LNCaP clone FGC (cell line): ENCODE measurements at regions not wholly inside any gene's neighbourhood (a gene's known extent, or its start where the extent isn't known, plus 50 kb on each side); places are given as distances from the start of the nearest gene placed in this dataset.

Source experiments
- DNase-seq: peaks from one replicate; pipeline ENCODE4 v3.0.0-alpha.2; 2011; ENCODE audit warnings: low read depth
- H3K4me3 ChIP-seq: 2 replicates; pipeline ENCODE4 v1.5.1; 2011; ENCODE audit warnings: mild to moderate bottlenecking, low read depth, low read length, control low read depth
- CTCF ChIP-seq: IDR thresholded peaks from 2 replicates; pipeline ENCODE4 v1.5.1; 2012; ENCODE audit warnings: mild to moderate bottlenecking; ENCODE audit not compliant: control insufficient read depth, insufficient read depth; ENCODE audit errors: extremely low read depth

- no peak for DNase-seq
- no peak overlapping the region for H3K4me3 ChIP-seq
- TF ChIP-seq CTCF, result no peak
Observed at GRCh38 chr1:29811727-29812407, 575.5 kb downstream of the PTPRU start.

- TF ChIP-seq CTCF, result no peak
- H3K4me3 ChIP-seq, result no peak overlapping the region
- DNase-seq, result no peak
Observed at GRCh38 chr1:29811247-29811646, 574.9 kb downstream of the PTPRU start.

DNA sequence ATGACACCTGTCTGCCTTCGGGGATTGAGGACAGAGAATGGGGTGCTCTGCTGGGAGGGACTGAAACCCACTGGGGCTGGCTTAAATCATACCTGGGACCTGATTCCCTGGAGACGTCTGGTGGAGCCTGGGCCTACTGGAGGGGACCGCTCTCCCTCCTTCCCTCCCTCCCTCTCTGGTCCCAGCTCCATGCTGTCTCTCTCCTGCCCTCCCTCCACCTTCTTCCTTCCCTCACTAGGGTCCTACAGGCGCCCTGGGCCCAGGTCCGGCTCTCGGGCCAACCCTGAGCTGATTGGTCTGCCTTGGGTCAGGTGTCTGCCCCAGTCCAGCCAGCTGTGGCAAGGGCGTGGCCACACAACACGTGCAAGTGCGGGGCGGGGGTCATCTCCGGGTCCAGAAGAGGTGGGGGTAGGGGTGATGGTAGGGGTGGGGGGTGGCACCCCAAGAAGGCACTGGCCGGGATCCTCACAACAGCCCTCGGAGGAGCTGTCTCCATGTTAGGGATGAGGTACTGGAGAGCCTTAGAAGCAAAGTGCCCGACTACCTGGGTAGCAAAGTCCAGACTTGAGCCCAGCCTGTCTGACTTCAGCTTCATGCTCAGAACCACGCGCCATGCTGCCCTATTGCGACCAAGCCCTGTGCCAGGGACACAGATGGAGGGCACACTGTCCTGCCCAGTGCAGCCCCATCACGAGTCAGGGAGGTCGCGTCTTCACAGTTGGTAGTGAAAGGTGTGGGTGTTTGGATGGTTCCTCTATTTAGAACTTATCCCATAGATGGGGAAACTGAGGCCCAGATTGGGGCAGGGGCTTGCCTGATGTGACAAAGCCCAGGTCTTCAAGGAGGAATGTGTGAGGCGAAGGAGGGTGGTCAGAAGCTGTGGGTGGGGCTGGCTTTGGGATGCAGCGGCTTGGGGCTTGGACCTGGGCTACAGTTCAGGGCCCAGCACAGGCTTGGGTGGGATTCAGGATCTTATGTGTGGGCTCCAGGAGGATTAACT lies 574.1 kb downstream of the PTPRU start:
- no peak for TF ChIP-seq CTCF
- no peak for DNase-seq
- no peak overlapping the region for H3K4me3 ChIP-seq

- no peak for DNase-seq
- H3K4me3 ChIP-seq, result no peak overlapping the region
- no peak for TF ChIP-seq CTCF
Observed at GRCh38 chr1:29809446-29810120, 573.3 kb downstream of the PTPRU start.

GRCh38 chr1:29808141-29808995 lies 572.0 kb downstream of the PTPRU start:
- no peak overlapping the region for H3K4me3 ChIP-seq
- no peak for TF ChIP-seq CTCF
- no peak for DNase-seq

DNA sequence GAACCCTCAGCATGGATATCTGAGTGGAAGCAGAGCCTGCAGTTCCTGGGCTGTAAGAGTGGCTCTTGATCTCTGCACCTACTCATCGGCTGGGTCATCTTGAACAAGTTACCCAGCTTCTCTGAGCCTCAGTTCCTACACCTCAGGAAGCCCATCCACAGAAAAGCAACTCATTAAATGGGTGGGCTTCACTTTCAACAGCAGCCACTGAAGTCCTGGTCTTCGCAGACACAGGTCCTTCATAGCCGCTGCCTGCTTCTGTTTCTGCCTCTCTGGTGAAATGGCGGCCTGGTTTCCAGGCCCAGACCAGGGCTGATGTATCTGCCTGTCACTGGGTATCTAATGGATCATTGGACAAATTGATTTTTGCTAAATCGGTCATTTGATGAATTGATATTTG lies 571.4 kb downstream of the PTPRU start:
- H3K4me3 ChIP-seq, result no peak overlapping the region
- no peak for TF ChIP-seq CTCF
- no peak for DNase-seq
